ENCODE measurements at regions not wholly inside any gene's neighbourhood (a gene's known extent, or its start where the extent isn't known, plus 50 kb on each side); places are given as distances from the start of the nearest gene placed in this dataset.
A peak's percentile ranks its signal among the peaks of the same experiment; 100 is the strongest.

GRCh38 chr20:50297498-50298376 lies 107.1 kb downstream of the CEBPB start:
- ATAC-seq (ENCODE audit: insufficient read depth, low read depth): peak; percentile 99
- H3K27me3 ChIP-seq (ENCODE audit: insufficient read depth, low read length, poor library complexity): no peaks in the 10 kb centered on the region
- H3K36me3 ChIP-seq (ENCODE audit: insufficient read depth, low read length): no peaks in the 10 kb centered on the region
- H3K9ac ChIP-seq (ENCODE audit: low read depth, low read length): no peak overlapping the region
- H3K9me3 ChIP-seq (ENCODE audit: insufficient read depth, low read length, severe bottlenecking): no peaks in the 10 kb centered on the region
- H3K4me3 ChIP-seq (ENCODE audit: low read depth in 1 of 2, low read length in 2 of 2): no peak overlapping the region
- no peaks in the 10 kb centered on the region for H4K20me1 ChIP-seq (ENCODE audit: insufficient read depth, low read length)
- H3K4me2 ChIP-seq (ENCODE audit: insufficient read depth, low read length): no peak overlapping the region
- H3K27ac ChIP-seq (ENCODE audit: low read length): no peak overlapping the region
- peak; percentile 78 for DNase-seq
- H2AFZ ChIP-seq (ENCODE audit: low read depth, low read length): no peak overlapping the region
- TF ChIP-seq CTCF (IDR thresholded peaks at IDR 0.05; ENCODE audit: borderline replicate concordance, extremely low read depth, low read length, poor library complexity, severe bottlenecking): no peak
- TF ChIP-seq EZH2 (IDR thresholded peaks at IDR 0.05; ENCODE audit: borderline replicate concordance, low read depth, low read length, severe bottlenecking): no peak
- H3K4me1 ChIP-seq (ENCODE audit: insufficient read depth, low read length): peaks cover 17% of the 10 kb centered on the region
- H3K79me2 ChIP-seq (ENCODE audit: insufficient read depth, low read length): no peaks in the 10 kb centered on the region

GRCh38 chr20:50298554-50299324 lies 108.1 kb downstream of the CEBPB start:
- H3K27me3 ChIP-seq (ENCODE audit: insufficient read depth, low read length, poor library complexity): no peaks in the 10 kb centered on the region
- H3K9ac ChIP-seq (ENCODE audit: low read depth, low read length): no peak overlapping the region
- no peak overlapping the region for H3K4me2 ChIP-seq (ENCODE audit: insufficient read depth, low read length)
- H4K20me1 ChIP-seq (ENCODE audit: insufficient read depth, low read length): no peaks in the 10 kb centered on the region
- H2AFZ ChIP-seq (ENCODE audit: low read depth, low read length): no peak overlapping the region
- H3K4me3 ChIP-seq (ENCODE audit: low read depth in 1 of 2, low read length in 2 of 2): no peak overlapping the region
- H3K79me2 ChIP-seq (ENCODE audit: insufficient read depth, low read length): no peaks in the 10 kb centered on the region
- no peak for ATAC-seq (ENCODE audit: insufficient read depth, low read depth)
- peaks cover 17% of the 10 kb centered on the region for H3K4me1 ChIP-seq (ENCODE audit: insufficient read depth, low read length)
- H3K36me3 ChIP-seq (ENCODE audit: insufficient read depth, low read length): no peaks in the 10 kb centered on the region
- DNase-seq: no peak
- H3K27ac ChIP-seq (ENCODE audit: low read length): no peak overlapping the region
- TF ChIP-seq CTCF (IDR thresholded peaks at IDR 0.05; ENCODE audit: borderline replicate concordance, extremely low read depth, low read length, poor library complexity, severe bottlenecking) (no peak), EZH2 (IDR thresholded peaks at IDR 0.05; ENCODE audit: borderline replicate concordance, low read depth, low read length, severe bottlenecking) (no peak)
- H3K9me3 ChIP-seq (ENCODE audit: insufficient read depth, low read length, severe bottlenecking): no peaks in the 10 kb centered on the region

GRCh38 chr20:50299325-50299629 lies 108.6 kb downstream of the CEBPB start:
- DNase-seq (no peak), ATAC-seq (ENCODE audit: insufficient read depth, low read depth) (no peak)
- no peak overlapping the region for H3K4me3 ChIP-seq (ENCODE audit: low read depth in 1 of 2, low read length in 2 of 2)
- peaks cover 17% of the 10 kb centered on the region for H3K4me1 ChIP-seq (ENCODE audit: insufficient read depth, low read length)
- no peaks in the 10 kb centered on the region for H3K27me3 ChIP-seq (ENCODE audit: insufficient read depth, low read length, poor library complexity)
- no peak overlapping the region for H2AFZ ChIP-seq (ENCODE audit: low read depth, low read length)
- H3K9ac ChIP-seq (ENCODE audit: low read depth, low read length): no peak overlapping the region
- H3K4me2 ChIP-seq (ENCODE audit: insufficient read depth, low read length): no peak overlapping the region
- H3K36me3 ChIP-seq (ENCODE audit: insufficient read depth, low read length): no peaks in the 10 kb centered on the region
- H3K79me2 ChIP-seq (ENCODE audit: insufficient read depth, low read length): no peaks in the 10 kb centered on the region
- no peak overlapping the region for H3K27ac ChIP-seq (ENCODE audit: low read length)
- H3K9me3 ChIP-seq (ENCODE audit: insufficient read depth, low read length, severe bottlenecking): no peaks in the 10 kb centered on the region
- no peaks in the 10 kb centered on the region for H4K20me1 ChIP-seq (ENCODE audit: insufficient read depth, low read length)
- TF ChIP-seq CTCF (IDR thresholded peaks at IDR 0.05; ENCODE audit: borderline replicate concordance, extremely low read depth, low read length, poor library complexity, severe bottlenecking) (no peak), EZH2 (IDR thresholded peaks at IDR 0.05; ENCODE audit: borderline replicate concordance, low read depth, low read length, severe bottlenecking) (no peak)

Data from DND-41 (cell line).